ENCODE measurements at regions not wholly inside any gene's neighbourhood (a gene's known extent, or its start where the extent isn't known, plus 50 kb on each side); places are given as distances from the start of the nearest gene placed in this dataset.

DNA sequence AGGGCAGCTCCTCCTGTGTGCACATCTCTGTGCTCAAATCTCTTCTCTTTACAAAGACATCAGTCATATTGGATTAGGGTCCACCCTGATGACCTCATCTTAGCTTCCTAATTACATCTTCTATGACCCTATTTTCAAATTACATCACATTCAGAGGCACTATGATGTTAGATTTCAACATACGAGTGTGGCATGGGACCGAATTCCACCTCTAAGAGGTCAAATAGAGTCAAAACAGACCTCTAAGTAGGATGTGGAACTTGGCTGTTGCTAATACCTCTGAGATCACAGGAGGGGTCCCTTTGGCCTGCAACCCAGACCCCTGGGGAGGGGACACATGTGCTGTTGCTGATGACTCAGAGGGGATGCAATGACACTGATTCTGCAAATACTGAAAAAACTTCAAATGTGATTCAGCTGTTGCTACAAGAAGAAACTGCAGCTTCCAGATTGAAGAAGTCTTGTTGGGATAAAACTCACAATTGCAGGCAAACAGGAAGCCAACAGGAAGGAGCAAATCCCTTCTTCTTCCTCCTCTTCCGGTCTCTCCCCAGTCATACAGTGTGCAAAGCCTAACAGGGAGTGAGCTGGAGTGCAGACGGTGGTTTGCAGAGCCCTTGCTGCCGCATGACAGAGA lies 216.2 kb downstream of the MYLK4 start:
- no peak for DNase-seq

DNA sequence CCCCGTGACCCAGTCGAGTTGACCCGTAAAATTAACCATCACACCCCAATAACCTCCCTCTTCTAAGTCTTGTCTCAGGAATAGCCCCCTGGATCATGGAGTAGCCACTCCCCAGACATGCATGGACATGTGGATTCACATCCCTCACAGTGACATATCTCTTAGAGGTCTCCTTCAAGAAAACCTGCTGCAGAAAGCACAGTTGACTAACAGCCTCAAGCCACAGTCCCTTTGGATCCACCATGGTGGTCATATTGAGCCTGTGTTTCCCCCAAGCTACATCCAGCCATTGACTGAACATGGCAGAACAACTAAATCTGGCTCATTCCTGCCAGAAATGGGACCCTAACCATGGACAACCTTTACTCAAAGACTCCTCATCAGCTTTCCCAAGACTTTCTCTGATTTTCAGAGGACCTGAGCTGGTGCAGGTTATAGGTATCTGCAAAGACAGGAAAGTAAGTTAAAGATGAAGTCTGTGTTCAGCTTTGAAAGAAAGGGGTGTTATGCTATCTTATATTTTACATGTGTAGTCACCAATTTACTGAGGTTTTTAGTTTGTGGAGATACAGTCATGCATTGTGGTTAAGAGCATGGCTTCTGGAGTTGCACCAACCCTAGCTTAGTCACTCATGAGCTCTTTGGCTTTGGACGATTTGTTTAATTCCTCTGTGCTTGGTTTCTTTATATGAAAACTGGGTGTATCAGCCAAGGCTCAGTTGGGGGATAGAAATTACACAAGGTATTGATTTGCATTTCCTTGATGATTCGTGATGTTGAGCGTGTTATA lies 219.1 kb downstream of the MYLK4 start:
- DNase-seq, result no peak

DNA sequence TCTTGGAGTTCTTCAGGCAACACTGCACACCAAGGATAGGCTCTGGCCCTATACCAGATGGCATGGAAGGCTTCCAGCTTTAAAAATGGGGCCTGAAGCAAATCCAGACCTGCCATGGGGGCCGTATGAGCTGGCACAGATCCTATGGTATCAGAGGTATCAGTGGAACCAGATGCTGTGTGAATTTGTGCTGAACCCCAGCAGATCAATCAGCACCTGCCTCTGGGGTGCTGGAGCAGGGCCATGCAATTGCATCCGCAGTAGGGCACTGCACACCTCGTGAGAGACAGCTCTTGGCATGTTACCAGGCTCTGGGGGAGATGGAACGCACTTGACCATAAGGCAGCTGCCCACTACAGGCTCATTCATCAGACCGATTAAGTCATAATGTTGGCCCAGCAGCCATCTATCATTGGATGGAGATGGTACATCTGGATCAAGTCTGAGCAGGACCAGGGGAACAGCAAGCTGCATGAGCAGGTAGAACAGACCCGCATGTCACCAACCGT lies 221.5 kb downstream of the MYLK4 start:
- no peak for DNase-seq

DNA sequence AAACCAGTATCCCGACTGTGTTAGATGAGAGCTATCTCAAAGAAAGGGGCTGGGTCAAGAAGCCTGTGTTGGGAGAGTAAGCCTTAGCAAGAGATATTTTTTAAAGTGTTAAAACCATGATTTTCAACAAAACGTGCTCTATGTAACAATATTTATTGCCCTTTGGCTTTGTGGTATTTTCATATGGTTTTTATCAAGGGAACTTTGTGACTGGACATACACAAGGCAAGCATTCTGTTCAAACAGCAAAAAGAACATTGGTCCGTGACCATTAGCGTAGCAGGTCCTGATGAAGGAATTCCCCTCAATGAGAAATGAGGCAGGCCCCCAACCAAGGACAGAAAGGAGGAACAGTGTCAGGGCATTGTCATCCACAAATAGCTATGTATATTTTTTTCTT lies 222.6 kb downstream of the MYLK4 start:
- DNase-seq, result no peak

DNA sequence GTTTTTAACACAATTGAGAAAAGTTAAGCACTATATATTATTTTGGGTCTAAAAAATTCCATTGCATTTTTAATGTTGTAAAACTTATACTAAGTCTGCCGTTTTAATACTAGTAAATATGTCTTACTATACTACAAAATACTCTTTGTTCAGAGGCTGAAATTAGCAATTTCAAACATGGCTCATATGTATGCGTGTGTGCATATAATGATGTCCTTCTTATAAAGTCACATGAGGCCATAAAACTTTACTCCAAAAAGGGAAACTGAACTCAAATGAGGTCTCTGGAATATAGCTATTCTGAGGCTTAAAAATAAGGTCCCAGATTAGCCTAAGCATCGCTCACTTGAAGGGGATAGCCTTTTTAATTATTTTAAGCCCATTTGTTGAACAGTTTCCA lies 224.0 kb downstream of the MYLK4 start:
- DNase-seq, result no peak

DNA sequence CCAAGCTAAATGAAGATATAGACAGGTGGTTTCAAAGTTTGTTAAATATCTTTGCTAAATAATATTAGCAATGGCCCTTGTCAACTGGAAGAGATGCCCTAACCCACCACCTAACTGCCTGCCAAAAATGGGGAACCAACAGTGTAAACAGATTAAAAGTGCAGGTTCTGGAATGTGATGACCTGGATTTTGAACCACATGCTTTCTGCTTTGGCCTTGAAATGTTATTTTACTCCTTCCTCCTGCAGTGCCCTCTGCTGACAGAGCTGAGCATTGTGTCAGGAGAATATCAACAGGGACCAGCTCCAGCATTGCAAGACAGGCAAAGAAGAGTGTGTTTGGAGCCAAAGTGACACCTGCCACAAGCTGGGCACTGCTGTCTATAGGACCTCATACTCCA lies 226.6 kb downstream of the MYLK4 start:
- DNase-seq, result no peak

DNA sequence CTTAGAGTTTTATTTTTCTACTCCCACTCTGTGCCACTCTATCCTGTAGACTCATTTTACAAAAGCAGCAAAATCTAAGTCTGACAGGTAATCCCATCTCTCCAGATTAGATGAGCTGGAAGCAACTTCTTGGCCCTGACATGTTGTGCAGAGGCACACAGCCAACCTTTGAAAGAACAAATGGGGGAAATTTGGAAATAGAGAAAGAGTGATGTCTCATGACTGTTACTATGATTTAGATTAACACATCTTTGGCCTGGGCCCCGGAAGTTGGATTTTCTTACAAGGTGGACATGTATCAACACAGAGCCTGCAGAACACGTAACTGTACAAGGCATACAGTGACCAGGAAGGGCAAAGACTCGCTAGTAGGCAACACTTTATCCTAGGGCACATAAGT lies 227.7 kb downstream of the MYLK4 start:
- DNase-seq, result no peak

DNA sequence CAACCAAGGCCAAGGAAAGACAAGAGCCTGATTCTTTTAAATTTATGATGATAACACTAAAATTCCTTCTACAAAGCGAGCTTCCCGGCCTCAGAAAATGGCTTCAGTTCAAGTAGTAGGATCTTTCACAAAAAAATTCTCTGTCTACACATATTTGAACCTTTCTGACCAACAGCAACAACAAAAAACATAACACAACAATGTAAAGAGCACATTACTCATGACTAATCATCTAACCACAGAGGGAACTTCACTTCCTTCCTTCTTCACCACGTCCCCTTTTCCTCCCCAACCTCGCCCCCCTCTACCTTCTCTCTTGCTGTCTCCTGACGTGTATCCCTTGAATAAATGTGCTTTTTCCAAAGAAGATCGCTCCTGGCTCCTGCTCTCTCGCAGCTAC lies 228.2 kb downstream of the MYLK4 start:
- no peak for DNase-seq

DNA sequence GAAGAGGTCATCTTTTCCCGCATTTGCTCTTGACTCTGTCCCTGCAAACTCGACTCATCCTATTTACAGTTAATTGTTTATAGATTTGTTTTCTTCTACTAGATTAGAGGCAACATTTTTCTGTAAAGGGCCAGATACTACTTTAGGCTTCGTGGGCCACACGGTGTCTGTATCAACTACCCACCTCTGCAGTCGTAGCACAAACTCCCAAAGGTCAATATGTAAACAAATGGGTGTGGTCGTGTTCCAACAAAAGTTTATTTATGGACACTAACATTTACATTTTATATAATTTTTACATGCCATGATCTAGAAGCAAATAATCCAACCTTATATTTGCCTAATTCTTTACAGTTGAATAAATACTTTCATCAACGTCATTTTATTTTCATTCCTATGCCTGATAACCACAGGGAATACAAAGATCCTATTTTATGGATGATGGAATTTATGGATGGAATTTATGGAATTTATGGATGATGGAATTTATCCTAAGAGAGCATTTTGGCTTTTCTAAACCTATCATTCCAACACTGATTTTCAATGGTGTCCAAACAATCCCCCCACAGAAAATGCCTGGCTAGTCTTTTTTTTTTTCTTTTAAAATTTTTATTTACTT lies 232.8 kb downstream of the MYLK4 start:
- DNase-seq, result no peak

DNA sequence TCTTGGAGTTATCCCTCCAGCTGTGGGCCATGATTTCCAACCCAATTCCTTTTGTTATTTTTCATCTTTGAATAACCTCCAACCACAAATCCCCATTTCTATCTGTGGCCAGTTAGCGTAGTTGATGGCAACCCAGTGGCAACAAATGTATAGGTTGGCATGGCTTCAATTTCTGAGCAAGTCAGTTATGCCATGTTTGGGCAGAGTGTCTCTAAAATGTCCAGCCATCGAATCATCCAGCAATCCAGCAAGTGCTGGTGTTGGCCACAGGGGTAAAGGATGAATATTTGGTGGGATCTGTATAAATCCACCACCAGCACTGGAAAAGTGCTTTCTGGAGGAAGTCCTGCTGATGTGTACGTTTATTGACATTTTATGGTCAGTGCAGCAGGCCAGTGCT lies 233.3 kb downstream of the MYLK4 start:
- DNase-seq, result no peak

DNA sequence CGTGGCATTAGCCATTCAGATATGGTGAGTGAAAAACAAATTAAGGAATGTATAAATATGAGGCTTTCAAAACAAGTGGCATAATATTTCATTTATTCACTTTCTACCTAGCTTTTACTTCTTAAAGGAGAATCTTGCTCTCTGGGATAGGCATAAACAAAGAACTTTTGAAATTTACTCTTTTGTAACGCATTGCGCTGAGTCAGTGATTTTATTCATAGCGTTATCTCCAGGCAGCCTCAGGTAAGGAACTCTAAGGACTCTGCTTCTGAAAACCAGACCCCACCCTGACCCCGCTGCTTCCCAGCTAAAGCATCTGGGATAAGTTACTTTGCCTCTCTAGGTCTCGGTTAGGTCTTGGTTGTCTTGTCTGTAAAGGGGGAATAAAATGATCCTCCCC lies 234.7 kb downstream of the MYLK4 start:
- no peak for DNase-seq

DNA sequence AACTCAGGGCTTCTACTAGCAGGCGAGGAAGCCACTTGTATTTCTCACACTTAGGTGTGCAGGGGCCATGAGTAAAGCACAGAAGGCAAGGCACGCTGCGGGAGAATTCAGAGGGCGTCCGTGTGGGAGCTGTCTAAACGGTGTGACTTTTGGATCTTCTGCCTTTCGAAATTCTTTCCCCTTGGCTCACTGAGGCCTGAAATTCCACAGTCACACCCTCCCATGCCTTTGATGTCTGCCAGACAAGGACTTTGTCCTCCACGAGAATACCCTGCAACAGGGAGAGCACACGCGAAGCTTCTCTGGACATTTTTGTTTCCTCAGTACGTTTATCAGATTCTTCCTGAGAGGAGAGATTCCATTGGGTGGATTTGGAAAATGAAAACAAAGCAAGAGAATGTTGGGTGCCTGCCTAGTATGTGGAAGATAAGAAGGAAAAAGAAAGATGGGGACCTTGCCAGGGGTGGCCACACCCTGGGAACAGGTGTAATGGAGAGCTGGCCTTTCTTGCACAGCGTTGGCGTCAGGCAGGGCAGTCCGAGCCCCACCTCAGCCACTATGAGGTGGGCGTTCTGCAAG lies 235.7 kb downstream of the MYLK4 start:
- DNase-seq, result no peak

DNA sequence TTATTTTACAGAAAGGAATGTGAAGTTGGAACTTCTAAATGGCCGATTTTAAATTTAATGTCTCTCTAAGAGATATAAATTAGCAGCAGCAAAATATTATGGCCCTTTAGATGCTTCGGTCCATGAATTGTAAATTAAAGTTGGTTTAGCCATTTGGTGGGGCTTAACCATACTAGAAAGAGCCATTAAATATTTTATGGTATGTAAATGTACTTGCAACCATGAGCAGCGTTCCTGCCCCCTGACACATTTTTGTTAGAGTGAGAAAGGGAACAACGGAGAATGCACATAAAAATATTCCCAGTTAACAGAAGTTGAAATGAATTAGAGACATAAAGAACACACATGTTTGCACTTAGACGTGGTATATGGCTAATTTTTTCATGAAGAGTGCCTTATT lies 237.9 kb downstream of the MYLK4 start:
- DNase-seq, result no peak

DNA sequence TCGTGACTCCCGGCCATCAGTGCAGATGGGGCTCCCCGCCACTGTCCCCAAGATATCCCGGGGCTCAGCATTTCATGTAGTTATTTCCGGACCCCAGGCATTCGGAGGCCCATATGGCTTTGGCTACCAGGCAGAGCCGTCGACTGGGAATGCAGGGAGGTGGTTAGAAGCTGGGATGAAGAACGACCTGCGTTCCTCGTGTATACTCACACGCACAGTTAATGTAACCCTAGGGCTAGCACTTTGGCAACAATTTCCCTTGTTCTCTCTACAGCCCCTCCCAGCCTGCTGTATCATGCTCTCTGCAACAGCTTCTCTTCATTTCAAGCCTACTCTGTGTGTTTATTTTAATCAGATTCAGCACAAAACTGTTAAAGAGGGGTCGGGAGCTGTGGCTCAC lies 240.4 kb downstream of the MYLK4 start:
- no peak for DNase-seq

DNA sequence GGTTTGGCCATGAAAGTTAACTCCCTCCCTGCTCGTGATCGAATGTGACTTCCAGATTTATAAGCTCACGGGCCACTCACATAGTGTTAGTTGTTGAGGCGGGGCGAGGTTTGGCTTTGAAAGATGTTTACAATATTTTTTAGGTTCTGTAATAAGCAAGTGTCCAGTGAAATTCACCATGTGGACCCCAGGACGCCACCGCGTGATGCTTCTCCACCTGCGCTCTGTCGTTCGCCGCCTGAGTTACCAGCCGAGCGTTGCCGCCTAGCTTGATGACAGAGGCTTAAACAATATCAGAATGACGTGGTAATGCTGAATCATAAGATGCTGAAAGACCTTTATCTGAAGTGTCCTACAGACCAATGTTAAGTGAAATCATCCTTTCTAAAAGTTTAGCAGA lies 241.0 kb downstream of the MYLK4 start:
- no peak for DNase-seq

DNA sequence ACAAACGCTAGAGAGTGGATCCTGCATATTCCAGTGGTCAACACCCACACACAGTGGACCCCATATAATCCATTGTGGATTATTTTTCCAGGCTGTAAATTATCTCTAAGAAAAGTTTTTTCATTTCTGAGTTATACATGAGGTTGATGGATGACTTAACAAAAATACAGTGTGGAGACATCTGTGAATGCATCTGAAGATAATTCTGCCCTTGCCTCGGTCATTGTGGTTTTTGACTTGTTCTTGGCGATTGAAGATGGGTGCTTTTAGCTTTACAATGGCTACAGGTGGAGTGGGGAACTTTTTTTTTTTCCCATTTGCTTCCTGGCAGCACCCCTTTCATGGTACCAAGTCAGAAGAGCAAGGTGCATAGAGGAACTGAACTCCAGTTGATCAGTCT lies 242.7 kb downstream of the MYLK4 start:
- DNase-seq, result no peak

DNA sequence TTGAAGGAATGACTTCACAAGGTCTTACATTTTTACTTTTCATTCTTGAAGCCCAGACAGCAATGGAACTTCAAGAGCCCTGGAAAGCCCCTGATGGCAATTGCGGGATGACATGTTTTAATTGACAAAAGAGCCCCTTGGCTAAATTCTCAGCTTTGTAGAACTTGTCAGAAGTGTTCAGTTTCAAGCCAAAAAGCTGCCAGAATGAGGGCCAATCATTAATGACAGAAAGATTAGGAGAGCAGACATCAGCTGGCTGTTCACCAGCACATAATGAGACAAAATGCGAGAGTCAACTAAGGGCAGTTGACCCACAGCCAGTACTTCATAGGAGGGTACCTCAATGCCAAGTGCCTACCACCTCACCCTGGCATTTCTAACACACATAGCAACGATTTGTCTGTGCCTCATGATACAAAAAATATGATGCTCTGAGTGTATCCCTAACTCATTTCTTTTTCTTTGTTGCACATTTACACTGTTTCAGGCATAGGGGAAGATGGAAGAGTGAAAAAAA lies 243.1 kb downstream of the MYLK4 start:
- DNase-seq, result no peak

DNA sequence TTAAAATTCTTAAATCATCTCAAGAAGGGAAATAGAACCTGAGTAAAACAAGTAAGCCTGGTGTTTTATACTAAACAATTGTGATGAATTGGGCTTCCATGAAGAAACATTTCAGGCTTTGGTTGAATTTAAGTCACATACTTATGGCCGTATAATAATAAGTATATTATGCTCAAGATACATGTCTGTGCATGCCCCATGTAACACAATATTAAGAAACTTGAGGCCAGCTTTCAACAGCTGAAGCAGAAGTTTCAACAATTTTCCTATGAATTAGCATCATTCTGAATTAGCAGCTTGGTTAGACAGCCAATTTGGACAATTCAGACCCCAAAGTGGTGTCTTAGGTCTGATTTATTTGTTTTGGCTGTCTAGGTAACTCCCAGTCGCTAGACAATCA lies 243.7 kb downstream of the MYLK4 start:
- no peak for DNase-seq

DNA sequence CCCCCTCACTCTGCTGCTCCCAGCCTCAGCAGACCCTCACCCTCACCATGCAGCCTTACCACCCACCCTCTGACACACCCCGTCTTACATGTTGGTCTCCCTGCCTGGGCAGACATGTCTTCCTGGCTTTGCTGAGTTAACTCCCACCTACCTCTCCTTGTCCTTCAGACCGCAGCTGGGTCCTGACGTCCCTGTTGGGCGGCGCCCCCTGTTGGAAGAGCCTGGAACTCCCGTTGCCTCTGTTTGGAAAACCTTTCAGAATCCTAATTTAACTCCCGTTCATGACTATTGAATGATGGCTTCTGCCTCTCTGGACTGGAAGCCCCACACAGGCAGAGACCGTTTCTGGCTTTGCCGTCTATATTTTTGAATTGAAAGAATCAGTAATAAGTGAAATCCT lies 245.1 kb downstream of the MYLK4 start:
- no peak for DNase-seq

DNA sequence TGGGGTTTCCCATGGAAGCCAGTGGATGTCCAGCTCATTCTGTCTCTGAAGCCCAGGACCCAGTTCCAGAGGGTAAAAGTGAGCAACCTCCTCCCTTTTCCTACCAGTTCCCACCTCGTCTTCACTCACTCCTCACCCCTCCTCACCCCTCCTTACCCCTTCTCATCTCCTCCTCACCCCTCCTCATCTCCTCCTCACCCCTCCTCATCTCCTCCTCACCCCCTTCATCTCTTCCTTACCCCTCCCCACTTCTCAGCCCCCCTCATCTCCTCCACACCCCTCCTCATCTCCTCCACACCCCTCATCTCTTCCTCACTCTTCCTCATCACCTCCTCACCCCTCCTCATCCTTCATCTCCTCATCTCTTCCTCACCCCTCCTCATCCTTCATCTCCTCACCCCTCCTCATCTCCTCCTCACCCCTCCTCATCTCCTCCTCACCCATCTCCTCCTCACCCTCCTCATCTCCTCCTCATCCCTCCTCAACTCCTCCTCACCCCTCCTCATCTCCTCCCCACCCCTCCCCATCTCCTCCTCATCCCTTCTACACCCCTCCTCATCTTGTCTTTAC lies 246.1 kb downstream of the MYLK4 start:
- DNase-seq, result no peak

DNA sequence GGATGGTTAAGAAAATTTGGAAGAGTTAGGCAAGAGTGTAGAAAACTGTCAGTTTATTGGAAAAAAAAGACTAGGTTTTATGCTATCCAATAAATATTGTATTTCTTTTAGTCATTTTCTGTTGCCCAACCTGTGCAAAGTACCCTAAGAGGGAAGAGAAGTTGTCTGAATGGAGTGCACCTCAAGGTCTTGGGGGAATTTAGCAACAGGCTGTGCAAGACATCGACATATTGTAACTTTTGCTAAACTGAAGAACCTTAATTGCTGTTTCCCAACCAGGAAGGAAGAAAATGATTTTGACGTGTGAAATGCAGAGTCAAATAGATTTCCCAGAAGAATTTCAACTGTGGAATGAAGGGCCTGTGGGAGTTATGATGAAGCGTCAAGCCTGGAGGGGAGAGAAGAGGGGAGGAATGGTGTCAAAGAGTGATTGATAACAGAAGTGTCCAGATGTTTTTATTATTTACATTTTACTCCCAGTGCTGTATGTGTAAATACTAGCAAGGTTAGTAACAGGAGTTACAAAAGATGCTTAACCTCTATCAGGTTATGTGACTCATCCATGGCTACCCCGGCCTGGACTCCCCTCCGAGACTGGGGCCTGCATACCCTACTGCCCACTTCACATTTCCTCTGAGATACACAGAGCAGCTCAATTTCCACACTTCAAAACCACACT lies 246.8 kb downstream of the MYLK4 start:
- no peak for DNase-seq

DNA sequence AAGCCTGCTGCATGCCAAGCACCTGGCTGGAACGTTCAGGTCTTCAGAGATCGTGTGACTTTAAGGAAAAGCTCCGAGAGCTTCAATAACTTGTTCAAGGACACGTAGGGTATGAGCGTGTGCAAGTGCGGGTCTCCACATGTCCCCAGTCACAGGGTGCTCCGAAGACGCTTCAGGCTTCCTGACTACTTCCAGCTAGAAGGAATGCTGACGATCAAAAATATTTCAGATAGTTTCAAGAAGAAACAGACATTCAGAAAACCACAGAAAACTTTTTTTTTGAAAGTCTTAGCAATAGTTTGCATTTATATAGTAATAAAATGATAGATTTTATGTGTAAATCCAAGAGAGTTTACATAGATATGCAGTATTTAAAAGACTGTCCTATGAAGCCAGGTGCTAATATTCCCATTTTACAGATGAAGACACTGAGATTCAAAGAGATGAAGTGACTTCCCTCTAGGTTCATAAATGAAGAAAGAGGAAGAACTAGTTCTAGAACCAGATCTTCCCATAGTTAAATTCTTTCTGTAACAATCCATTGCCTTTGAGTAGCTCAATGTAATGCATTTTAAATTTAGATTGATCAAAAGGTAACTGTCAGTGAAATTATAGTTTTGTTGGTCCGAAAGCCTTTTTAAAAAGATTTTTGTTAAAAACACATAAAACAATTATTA lies 247.6 kb downstream of the MYLK4 start:
- DNase-seq, result no peak

All from left hindlimb (tissue), 1 donor.